GM19240 (cell line): ENCODE measurements at regions not wholly inside any gene's neighbourhood (a gene's known extent, or its start where the extent isn't known, plus 50 kb on each side); places are given as distances from the start of the nearest gene placed in this dataset.
A peak's percentile ranks its signal among the peaks of the same experiment; 100 is the strongest.
"Not testable (repeated sequence)": the region's sequence is repeated elsewhere in the genome, so short reads cannot be mapped to it uniquely, and the experiment has no call there.

Experiments
- DNase-seq: peaks from one replicate; pipeline ENCODE4 v3.0.0; 2011; ENCODE audit warnings: low spot score; ENCODE audit not compliant: insufficient read length

GRCh38 chr6:87766211-87766610, 64.2 kb upstream of the AKIRIN2 start:
- no peak for DNase-seq

- DNase-seq, result no peak
Measured at GRCh38 chr6:87763901-87764300, 61.9 kb upstream of the AKIRIN2 start.

DNA sequence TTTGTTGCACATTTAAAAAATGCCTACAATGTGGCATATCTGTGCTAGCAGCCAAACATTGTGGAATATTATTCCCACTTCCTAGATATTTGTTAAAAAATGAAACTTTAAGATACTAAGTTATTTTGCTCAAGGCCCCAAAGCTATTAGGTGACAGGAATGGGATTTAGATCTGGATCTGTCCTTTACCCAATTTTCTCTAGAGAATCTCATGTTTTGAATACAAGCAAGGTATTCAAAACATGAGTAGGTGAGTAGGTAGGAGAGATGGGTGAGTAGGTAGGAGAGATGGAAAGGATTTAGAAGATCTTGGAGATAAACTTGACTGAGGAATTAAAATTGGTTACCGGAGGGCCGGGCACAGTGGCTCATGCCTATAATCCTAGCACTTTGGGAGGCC, 61.2 kb upstream of the AKIRIN2 start:
- no peak for DNase-seq

GRCh38 chr6:87762116-87762515, 60.1 kb upstream of the AKIRIN2 start:
- DNase-seq, result no peak

DNA sequence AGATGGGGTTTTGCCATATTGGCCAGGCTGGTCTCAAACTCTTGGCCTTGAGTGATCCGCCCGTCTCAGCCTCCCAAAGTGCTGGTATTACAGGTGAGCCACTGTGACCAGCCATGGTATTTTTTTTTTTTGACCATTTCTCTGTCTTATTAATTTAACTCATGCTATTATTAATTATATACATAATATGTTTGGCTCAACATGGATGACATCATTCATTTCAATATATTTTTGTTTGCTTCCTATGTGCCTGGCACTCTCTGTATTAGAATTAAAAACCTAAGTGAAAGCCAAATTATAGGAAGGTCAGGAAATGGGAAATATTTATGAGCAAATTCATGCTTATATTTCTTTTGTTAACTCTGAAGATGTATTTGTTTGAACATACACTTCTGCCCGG, 55.8 kb upstream of the AKIRIN2 start:
- no peak for DNase-seq

DNA sequence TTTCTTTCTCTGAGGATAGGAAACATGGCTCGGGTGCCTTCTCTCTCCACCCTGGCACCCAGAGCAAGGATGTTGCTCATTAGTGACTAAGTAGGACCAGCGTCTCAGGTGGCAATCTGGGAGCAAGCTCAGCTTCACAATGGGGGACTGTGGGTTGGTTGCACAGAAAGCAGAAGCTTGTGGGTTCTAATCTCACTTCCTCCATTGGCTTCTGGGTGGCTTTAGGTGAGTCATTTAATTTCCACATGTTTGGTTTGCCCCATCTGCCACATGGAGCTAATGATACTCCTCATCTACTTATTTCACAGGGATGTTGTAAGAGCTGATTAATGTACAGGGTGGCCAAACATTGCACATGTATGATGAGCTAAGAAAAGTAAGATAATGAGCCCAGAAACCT, 54.8 kb upstream of the AKIRIN2 start:
- DNase-seq, result peak; percentile 65

GRCh38 chr6:87755708-87756671, 54.0 kb upstream of the AKIRIN2 start:
- DNase-seq, result no peak

GRCh38 chr6:87754828-87755227, 52.8 kb upstream of the AKIRIN2 start:
- DNase-seq, result no peak

DNA sequence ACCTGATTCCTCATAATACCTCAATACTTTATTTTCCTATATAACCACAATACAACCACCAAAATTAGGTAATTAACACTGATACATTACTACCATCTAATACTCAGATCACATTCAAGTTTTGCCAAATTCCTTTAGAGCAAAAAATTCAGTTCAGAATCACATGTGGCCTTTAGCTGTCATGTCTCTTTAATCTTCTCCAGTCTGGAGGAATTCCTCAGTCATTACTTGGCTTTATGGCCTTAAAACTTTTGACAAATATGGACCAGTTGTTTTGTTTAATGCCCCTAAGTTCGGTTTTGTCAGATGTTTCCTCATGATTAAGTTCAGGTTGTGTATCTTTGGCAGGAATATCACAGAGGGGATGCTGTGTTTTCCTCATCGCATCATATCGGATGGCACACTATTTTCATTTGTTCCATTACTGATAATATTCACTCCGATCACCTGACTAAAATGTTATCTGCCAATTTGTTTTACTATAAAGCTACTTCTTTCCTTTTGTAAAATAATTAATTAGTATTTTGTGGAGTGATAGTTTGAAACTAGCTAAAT, 51.2 kb upstream of the AKIRIN2 start:
- DNase-seq, result no peak

DNA sequence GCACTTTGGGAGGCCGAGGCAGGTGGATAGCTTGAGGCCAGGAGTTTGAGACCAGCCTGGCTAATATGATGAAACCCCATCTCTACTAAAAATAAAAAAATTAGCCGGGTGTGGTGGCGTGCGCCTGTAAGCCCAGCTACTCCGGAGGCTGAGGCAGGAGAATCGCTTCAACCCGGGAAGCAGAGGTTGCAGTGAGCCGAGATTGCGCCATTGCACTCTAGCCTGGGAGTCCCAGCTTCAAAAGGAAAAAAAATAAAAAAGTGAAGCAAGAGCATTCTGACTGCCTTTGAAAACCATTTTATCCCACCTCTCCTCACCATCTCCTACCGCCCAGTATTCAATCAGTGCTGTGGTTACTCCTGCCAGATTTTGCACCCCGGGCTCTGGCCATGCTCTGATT, 50.5 kb upstream of the AKIRIN2 start:
- DNase-seq, result not testable (repeated sequence)
